T47D (cell line): ENCODE measurements at regions not wholly inside any gene's neighbourhood (a gene's known extent, or its start where the extent isn't known, plus 50 kb on each side); places are given as distances from the start of the nearest gene placed in this dataset.
"Not testable (repeated sequence)": the region's sequence is repeated elsewhere in the genome, so short reads cannot be mapped to it uniquely, and the experiment has no call there.

ENCODE experiments used
- DNase-seq, 2 experiments: peaks; one replicate each; pipeline versions ENCODE4 v3.0.0 to v3.0.0-alpha.2; 2011 to 2012; ENCODE audit warnings: low read depth in 1 of 2, low spot score in 1 of 2
- JUND ChIP-seq: IDR thresholded peaks from 2 replicates; pipeline ENCODE4 v1.6.1; 2012; ENCODE audit warnings: low read depth
- in situ Hi-C: cut with HindIII; loops from 2 replicates; pipeline ENCODE4 v1.10.0; 2016; ENCODE audit warnings: low sequenced_read_pairs, low pct_unique_long_range_greater_than_20kb

- TF ChIP-seq JUND = no peak
- no peak for DNase-seq
- in situ Hi-C loops = no loop called here
Observed at GRCh38 chr7:52161483-52161882, 844.9 kb upstream of the COBL start.

GRCh38 chr7:52159421-52159820 is 842.8 kb upstream of the COBL start:
- in situ Hi-C loops, DNase-seq: not testable (repeated sequence)

GRCh38 chr7:52154382-52154781 is 837.8 kb upstream of the COBL start:
- DNase-seq = peak in 1 of 2 experiments; percentile 29
- no peak for TF ChIP-seq JUND
- in situ Hi-C loops = no loop called here

GRCh38 chr7:52151559-52151958 is 835.0 kb upstream of the COBL start:
- TF ChIP-seq JUND = no peak
- in situ Hi-C loops = no loop called here
- DNase-seq = no peak

GRCh38 chr7:52150952-52151351 is 834.3 kb upstream of the COBL start:
- in situ Hi-C loops = no loop called here
- TF ChIP-seq JUND = no peak
- DNase-seq = no peak

- TF ChIP-seq JUND = no peak
- DNase-seq = no peak
- in situ Hi-C loops = no loop called here
Observed at GRCh38 chr7:52146871-52147634, 830.4 kb upstream of the COBL start.

GRCh38 chr7:52143219-52143618 is 826.6 kb upstream of the COBL start:
- no peak for DNase-seq
- no peak for TF ChIP-seq JUND
- in situ Hi-C loops = no loop called here

- TF ChIP-seq JUND = no peak
- in situ Hi-C loops = no loop called here
- DNase-seq = no peak
Observed at GRCh38 chr7:52140851-52141250, 824.2 kb upstream of the COBL start.

- in situ Hi-C loops = no loop called here
- DNase-seq = no peak
- TF ChIP-seq JUND = no peak
Observed at GRCh38 chr7:52135403-52135802, 818.8 kb upstream of the COBL start.

GRCh38 chr7:52129278-52129677 is 812.7 kb upstream of the COBL start:
- no peak for TF ChIP-seq JUND
- in situ Hi-C loops = no loop called here
- no peak for DNase-seq

GRCh38 chr7:52120912-52121311 is 804.3 kb upstream of the COBL start:
- in situ Hi-C loops = no loop called here
- no peak for DNase-seq

GRCh38 chr7:52119537-52119936 is 802.9 kb upstream of the COBL start:
- DNase-seq = peak in 1 of 2 experiments; percentile 11
- TF ChIP-seq JUND = no peak
- in situ Hi-C loops = no loop called here

More at GRCh38 chr7:52120912-52121311, 804.3 kb upstream of the COBL start:
- TF ChIP-seq JUND = no peak

- in situ Hi-C loops = no loop called here
- no peak for TF ChIP-seq JUND
- no peak for DNase-seq
Observed at GRCh38 chr7:52114509-52114908, 797.9 kb upstream of the COBL start.

GRCh38 chr7:52114056-52114455 is 797.4 kb upstream of the COBL start:
- no peak for TF ChIP-seq JUND
- no peak for DNase-seq
- in situ Hi-C loops = no loop called here
